IMR-90 (cell line): ENCODE measurements at regions not wholly inside any gene's neighbourhood (a gene's known extent, or its start where the extent isn't known, plus 50 kb on each side); places are given as distances from the start of the nearest gene placed in this dataset.

Experiments
- BHLHE40 ChIP-seq: fragments of 150-350 bp; IDR thresholded peaks from 2 replicates; pipeline ENCODE4 v1.6.1; 2016; ENCODE audit warnings: mild to moderate bottlenecking, low read depth, low read length
- NFE2L2 ChIP-seq: fragments of 150-350 bp; IDR thresholded peaks from 2 replicates; pipeline ENCODE4 v1.6.1; 2016; ENCODE audit warnings: low read depth, mild to moderate bottlenecking, low read length
- POLR2A ChIP-seq: IDR thresholded peaks from 2 replicates; pipeline ENCODE4 v1.6.1; 2012; ENCODE audit warnings: mild to moderate bottlenecking, low read depth, low read length
- RAD21 ChIP-seq: IDR thresholded peaks from 2 replicates; pipeline ENCODE4 v1.6.1; 2012; ENCODE audit warnings: low read length, improper control_type of control experiment
- RFX5 ChIP-seq: IDR thresholded peaks from 2 replicates; pipeline ENCODE4 v1.8.0; 2012; ENCODE audit warnings: low read depth, mild to moderate bottlenecking, low read length, moderate library complexity
- USF2 ChIP-seq: fragments of 150-350 bp; IDR thresholded peaks from 2 replicates; pipeline ENCODE4 v1.6.1; 2017; ENCODE audit warnings: mild to moderate bottlenecking, antibody characterized with exemption, low read length, low read depth
- TF ChIP-seq, protein P1 (sequence below): conservative IDR thresholded peaks from 2 replicates; pipeline ENCODE4 v1.5.1; 2012; ENCODE audit warnings: mild to moderate bottlenecking, low read depth, low read length, improper control_type of control experiment

GRCh38 chr6:43883847-43884651 lies 114.0 kb downstream of the VEGFA start:
- TF ChIP-seq USF2 (no peak), RFX5 (no peak), BHLHE40 (no peak), POLR2A (no peak), NFE2L2 (no peak), RAD21 (no peak)
- TF ChIP-seq, protein P1, sequence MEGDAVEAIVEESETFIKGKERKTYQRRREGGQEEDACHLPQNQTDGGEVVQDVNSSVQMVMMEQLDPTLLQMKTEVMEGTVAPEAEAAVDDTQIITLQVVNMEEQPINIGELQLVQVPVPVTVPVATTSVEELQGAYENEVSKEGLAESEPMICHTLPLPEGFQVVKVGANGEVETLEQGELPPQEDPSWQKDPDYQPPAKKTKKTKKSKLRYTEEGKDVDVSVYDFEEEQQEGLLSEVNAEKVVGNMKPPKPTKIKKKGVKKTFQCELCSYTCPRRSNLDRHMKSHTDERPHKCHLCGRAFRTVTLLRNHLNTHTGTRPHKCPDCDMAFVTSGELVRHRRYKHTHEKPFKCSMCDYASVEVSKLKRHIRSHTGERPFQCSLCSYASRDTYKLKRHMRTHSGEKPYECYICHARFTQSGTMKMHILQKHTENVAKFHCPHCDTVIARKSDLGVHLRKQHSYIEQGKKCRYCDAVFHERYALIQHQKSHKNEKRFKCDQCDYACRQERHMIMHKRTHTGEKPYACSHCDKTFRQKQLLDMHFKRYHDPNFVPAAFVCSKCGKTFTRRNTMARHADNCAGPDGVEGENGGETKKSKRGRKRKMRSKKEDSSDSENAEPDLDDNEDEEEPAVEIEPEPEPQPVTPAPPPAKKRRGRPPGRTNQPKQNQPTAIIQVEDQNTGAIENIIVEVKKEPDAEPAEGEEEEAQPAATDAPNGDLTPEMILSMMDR = no peak
